ENCODE measurements at regions not wholly inside any gene's neighbourhood (a gene's known extent, or its start where the extent isn't known, plus 50 kb on each side); places are given as distances from the start of the nearest gene placed in this dataset.

DNA sequence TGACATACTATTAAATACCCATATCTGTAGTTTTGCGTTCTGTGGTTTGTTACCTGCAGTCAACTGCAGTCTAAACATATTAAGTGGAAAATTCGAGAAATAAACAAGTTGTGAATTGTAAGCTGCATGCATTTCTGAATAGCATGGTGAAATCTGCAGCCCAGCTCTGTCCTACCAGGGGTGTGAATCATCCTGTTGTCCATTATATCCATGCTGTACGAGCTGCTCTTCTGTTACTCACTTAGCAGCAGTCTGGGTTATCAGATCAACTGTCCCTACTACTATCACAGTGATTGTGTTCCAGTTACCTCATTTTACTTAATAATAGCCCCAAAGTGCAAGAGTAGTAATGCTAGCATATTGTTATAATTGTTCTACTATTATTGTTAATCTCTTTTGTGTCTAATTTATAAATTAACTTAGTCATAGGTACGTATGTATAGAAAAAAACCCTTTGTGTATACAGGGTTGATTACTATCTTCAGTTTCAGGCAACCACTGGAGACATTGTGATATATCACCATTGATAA is 173.7 kb upstream of the FAT4 start:
- DNase-seq = no peak

GRCh38 chr4:125135652-125136051 is 179.1 kb upstream of the FAT4 start:
- DNase-seq = peak in 1 of 3 donors; percentile 21

DNA sequence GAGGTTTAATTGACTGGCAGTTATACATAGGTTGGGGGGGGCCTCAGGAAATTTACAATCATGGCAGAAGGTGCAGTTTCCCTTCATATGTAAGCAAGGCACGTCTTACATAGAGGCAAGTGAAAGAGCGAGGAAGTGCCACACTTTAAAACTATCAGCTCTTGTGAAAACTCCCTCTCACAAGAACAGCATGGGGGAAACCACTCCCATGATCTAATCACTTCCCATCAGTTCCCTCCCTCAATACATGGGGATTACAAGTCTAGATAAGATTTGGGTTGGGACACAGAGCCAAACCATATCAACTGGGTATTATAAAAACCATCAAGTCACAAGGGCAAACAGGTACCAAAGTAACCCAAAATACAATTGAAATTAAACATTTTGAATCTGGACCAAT is 182.0 kb upstream of the FAT4 start:
- DNase-seq = no peak

GRCh38 chr4:125131891-125132680 is 182.7 kb upstream of the FAT4 start:
- peak in 1 of 3 donors; percentile 53 for DNase-seq

DNA sequence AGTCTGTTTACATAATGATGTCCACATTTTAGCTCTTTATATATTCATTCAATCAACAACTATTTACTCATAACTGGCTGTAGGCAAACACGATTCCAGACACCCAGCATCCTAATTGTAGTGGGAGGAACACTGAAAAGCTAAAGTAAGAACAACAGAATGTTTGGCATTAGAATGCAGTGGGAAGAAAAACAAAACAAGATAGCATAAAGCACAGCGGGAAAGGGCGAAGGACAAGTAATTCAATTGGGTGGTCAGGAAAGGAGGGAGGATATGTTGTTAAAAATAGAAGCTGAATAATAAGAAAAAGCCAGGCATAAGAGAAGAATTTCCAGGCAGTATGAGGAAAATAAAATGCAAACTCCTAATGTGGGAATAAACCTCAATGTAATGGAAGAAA is 189.5 kb upstream of the FAT4 start:
- DNase-seq = peak in 1 of 3 donors; percentile 54

GRCh38 chr4:125123570-125124109 is 191.1 kb upstream of the FAT4 start:
- DNase-seq = peak; percentile 45 to 84 (median 78)

DNA sequence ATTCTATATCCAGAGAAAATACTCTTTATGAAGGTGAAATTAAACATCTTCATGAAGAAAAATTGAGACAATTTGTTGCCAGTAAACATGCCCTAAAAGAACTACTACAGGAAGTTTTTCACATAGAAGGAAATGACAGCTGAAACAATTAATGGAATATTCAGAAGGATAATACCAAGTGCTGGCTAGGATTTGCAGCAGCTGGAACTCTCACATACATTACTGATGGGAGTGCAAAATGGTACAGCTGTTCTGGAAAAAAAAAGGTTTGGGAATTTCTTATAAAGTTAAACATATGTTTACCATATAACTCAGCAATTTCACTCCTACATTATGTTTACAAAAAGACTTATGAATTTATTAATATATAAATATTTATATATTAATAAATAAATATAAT is 193.2 kb upstream of the FAT4 start:
- DNase-seq = peak in 1 of 3 donors; percentile 22

GRCh38 chr4:125116431-125116830 is 198.3 kb upstream of the FAT4 start:
- no peak for DNase-seq

DNA sequence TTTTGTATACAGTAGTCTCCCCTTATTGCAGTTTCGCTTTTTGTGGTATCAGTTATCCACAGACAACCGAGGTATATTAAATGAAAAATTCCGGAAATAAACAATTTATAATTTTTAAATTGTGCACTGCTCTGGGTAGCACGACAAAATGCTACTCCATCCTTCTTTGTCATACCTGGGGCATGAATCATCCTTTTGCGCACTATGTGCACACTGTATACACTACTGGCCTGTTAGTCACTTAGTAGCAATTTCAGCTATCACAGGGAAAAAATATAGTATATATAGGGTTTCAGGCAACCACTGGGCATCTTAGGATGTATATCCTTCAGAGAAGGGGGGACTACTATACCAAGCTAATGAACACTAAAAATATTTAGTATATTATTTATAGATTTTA is 198.8 kb upstream of the FAT4 start:
- peak in 1 of 3 donors; percentile 19 for DNase-seq

DNA sequence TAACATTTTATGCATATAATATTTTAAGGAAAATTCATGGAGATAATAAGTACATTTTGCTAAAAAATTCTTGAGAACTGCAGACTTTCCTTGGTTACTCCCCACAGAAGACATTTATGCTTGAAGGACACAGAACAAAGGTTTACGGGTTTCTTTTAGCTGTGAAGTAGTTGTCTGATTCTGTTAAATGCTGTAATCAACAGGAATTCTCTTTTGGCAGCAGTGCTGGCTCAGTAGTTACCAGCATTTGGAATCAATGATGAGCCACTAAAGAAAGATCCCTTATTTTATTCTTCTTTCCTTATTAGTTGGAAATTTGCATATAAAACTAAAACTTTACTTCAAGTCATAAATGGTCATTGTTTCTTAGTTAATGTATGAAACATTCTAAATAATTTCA is 199.3 kb upstream of the FAT4 start:
- DNase-seq = no peak

DNA sequence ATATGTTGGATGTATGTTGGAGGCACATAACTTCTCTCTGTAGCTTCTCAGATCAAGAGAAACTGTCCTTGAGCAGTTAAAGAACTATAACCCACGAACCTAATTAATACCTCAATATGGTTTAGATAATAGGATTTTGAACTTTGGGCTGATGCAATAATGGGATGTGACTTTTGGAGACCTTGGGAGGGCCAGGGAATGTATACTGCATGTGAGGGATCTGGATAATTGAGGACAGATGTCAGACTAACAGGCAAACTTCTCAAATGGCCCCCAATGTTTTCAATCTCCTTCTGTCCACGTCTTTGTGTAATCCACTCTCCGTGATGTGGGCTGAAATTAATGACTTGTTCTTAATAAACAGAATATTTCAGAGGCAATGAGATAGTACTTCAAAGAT is 202.2 kb upstream of the FAT4 start:
- no peak for DNase-seq

GRCh38 chr4:125111323-125111722 is 203.4 kb upstream of the FAT4 start:
- DNase-seq = no peak

- DNase-seq = no peak
Observed at GRCh38 chr4:125105561-125105960, 209.2 kb upstream of the FAT4 start.

DNA sequence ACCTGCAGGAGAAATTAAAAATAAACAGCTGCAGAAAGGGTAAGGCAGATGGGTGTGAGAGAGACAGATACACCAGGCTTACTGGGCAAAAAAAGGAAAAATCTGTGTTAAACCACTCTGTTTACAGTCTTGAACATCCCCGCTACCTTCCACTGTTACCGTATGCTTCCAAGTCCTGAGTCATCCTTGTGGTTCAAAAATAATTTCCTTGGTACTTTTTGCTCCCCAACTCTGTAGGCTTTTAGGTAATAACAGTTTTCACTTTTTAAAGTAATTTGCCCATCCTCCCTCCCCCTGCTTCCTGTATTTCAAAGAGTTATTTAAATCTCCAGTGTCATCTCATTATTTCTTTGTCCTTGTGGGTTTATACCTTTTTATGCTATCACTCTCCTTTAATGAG is 210.1 kb upstream of the FAT4 start:
- no peak for DNase-seq

- no peak for DNase-seq
Observed at GRCh38 chr4:125101719-125102118, 213.0 kb upstream of the FAT4 start.

- DNase-seq = no peak
Observed at GRCh38 chr4:125097729-125098128, 217.0 kb upstream of the FAT4 start.

- no peak for DNase-seq
Observed at GRCh38 chr4:125096662-125097061, 218.1 kb upstream of the FAT4 start.

DNA sequence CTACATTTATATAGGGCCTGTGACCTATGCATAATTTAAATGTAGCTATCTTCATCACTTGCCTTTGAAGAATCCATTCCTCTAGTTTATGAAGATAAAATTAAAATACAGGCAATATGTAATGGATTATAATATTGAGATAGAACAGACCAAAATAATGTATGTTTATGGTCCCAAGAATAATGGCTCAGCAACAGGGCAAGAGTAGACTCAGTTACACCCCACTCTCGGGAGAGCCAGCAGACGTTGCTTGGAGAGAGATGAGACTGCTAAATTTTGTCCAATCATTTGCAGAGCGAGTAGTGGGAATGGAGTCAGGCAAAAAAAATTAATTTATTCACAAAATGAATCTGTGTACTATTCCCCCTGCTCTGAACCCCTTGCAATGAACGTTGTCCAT is 223.2 kb upstream of the FAT4 start:
- no peak for DNase-seq

GRCh38 chr4:125091101-125091500 is 223.7 kb upstream of the FAT4 start:
- DNase-seq = peak in 2 of 3 donors; percentile 11 to 32

DNA sequence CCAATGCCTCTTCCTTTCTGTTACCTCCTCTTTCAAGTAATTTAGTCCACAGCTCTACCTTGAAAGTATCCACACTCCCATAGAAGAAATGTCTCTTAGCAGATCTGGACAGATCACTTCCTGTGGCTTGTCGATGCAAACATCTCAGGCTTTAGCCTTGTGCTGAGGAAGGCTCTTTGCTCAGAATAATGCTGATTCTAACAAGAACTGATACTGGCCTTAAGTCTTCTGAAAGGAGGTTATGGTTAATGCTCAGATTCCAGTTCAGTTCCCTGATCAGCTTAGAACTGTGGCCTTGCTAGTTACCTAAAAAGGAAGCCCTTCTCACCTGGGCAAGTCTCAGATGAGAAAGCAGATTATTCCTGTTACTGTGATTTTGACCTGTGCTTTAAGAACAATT is 230.1 kb upstream of the FAT4 start:
- DNase-seq = no peak

DNA sequence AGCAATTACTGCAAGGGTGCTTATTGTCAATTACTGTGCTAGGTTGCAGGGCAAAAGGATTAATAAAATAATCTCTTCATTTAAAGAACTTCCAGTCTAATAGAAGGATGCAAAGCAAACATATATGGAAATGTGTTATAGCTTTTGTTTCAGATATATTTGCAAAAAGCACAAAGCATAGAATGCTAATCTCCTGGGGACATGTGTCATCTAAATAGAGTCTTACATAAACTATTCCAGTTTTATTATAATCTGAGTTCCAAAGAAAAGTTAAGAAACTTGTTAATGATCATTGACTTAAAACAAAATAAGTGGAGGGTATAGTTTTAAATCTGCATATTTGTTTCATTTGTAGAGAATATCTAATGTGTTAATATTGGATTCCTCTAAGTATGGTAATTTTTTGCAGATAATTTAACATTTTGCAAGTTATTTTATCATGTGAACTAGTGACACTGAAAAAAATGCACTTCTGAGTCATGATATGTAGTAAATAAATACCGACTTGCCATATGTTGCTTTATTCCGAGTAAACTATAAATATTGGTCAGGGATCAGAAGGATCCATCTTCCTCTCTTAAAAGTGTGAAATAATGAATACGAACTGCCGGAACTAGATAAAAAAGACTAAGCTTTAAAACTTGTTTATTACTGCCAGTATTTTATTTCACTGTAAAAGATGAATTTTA is 231.9 kb upstream of the FAT4 start:
- no peak for DNase-seq

- DNase-seq = no peak
Observed at GRCh38 chr4:125072269-125072668, 242.5 kb upstream of the FAT4 start.

DNA sequence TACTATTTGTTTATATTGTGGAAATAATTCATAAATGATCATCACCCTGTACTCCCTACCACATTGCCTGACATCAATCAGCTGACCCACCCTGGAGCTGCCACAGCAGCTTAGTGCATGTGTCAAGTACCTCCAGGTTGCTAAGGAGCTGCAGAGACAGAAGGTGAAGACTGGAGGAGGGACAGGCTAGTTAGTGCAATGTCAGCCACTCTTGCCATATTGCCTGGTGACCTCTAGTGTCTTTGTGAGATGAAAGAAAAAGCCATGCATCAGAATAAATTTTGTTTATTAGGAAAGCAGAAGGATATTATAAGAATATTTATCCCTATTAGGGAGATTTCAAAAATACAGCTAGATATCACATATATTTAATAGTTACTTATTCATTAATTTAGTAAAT is 243.9 kb upstream of the FAT4 start:
- DNase-seq = no peak

Measured in muscle of back (tissue), 3 donors.